Hematopoietic multipotent progenitor cell treated with erythropoietin and hydrocortisone succinate and interleukin-3 and kit ligand, for 6 days (in vitro differentiated cells): ENCODE measurements at regions not wholly inside any gene's neighbourhood (a gene's known extent, or its start where the extent isn't known, plus 50 kb on each side); places are given as distances from the start of the nearest gene placed in this dataset.
A peak's percentile ranks its signal among the peaks of the same experiment; 100 is the strongest.
"Not testable (repeated sequence)": the region's sequence is repeated elsewhere in the genome, so short reads cannot be mapped to it uniquely, and the experiment has no call there.

Experiments used
- DNase-seq: peaks from one replicate; pipeline ENCODE4 v3.0.0-alpha.2; 2015

DNA sequence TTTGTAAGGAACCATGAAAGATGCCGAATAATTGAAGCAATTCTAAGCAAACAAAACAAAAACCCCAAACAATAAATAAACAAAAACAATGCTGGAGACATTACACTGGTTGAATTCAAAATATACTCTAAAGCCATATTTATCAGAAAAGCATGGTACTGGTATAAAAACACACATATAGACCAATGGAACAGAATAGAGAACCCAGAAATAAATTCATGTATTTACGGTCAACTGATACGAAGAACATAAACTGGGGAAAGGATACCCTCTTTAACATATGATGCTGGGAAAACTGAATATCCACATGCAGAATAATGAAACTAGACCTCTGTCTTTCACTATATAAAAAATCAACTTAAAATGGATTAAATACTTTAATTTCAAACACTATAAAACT, 214.3 kb upstream of the PDZRN3 start:
- DNase-seq = no peak

DNA sequence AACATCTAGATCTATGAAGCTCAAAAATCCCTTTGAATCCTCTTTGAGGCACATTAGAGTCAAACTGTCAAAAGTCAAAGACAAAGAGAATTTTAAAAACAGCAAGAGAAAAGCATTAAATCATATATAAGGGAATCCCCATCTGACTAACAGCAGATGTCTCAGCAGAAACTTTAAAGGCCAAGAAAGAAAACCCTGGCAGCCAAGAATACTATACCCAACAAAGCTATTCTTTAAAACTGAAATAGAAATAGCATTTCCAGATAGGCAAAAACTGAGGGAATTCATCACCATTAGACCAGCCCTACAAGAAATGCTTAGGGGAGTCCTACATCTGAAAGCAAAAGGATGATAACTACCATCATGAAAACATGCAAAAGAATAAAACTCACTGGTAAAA, 211.2 kb upstream of the PDZRN3 start:
- no peak for DNase-seq

DNA sequence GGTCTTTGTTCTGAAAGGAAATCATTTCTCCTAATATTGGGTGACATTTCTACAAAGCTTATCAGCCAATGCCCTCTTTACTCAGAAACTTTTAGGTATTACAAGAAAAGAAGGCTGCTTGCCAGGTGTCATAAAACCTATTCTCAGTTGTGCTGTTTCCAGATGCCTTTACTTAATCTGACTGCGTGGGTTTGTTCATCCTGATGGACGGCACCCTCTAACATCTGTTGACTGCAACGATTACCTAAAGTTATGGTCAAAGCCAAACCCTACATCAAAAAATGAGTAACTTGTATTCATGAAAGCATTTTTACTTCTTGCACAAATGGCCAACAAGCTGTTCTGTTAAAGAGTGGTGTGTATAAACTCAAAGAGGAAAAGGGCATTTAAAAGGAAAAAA, 207.7 kb upstream of the PDZRN3 start:
- DNase-seq = no peak

DNA sequence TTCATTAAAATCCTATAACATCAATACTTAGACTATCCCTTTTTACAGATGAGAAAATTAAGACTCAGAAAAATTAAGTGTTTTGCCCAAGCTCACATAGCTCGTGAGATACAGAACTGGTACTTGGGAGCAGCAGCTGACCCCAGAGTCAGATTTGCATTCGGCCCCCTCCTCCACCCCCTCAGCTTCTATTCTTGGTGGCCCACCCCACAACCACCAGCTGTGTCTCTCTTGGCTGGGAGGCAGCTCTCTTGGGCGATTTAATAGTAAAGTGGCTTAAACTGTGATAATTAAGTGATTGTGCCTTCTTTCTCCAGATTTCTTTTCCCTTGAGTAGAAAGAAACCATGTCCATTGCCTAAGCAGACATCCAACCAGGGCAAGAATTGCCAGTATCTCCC, 203.6 kb upstream of the PDZRN3 start:
- DNase-seq = no peak

DNA sequence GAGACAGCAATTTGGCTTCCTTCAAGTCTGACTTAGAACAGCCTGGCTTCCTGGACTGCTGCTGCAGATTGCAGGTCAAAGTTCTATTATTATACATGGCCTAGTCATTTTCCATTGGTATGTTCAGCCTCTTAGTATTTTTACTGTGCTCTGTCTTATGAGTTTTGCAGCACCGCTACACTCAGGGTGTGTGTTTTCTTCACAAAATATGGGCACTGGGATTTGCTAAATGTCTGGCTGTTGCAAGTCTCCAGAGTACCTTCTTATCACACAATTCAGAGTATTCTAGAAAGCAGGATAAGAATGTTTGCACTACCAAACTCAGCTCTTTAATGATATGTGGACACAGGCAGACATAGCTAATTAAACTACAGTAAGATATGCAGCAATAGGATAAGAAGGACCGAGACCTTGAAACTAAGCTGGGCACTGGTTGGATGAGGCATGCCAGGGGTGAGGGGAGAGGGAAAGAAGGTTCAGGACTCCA, 203.0 kb upstream of the PDZRN3 start:
- no peak for DNase-seq

DNA sequence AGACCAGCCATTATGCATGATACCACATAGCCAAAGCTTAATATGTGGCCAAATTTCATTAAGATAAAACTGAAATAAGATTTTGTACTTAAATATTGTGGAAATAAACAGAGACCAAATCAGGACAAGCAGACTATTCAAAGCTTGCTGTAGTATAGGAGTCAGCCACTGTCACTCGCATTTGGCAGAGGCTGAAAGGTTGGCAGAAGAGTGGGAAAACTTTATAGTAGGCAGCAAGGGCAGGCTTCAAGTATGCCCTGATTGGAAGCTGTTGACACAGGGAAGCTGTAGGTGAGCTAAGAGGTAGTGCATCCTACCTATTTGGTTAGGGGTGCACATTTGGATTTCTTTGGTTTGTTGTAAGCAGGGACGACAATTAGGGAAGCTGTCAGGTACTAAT, 202.5 kb upstream of the PDZRN3 start:
- DNase-seq = no peak

DNA sequence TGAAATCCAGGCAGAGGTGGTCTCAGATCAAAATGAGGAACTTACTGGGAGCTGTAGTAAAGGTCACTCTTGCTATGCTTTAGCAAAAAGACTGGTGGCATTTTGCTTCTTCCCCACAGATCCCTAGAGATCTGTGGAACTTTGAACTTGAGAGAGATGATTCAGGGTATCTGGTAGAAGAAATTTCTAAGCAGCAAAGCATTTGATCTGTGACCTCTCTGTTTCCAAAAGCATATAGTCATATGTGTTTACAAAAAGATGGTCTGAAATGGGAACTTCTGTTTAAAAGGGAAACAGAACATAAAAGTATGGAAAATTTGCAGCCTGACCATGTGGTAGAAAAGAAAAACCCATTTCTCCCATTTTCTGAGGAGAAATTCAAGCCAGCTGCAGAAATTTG, 196.2 kb upstream of the PDZRN3 start:
- DNase-seq = not testable (repeated sequence)

DNA sequence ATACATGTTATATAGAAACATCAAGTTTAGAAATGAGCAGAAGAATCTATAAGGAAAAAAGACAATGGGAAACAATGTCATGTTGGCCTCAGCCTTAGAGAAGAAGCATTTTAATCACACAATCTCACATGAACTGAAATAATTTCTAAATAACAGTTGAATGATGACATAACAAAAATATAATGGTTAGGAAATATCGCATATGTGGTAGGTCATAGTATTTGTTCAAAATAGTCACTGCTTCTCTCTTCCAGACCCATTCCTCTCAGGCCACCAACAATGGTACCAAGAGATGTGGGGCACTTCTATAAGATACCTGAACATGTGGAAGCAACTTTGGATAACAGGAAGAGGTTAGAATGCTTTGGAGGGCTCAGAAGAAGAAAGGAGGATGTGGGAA, 195.7 kb upstream of the PDZRN3 start:
- no peak for DNase-seq

DNA sequence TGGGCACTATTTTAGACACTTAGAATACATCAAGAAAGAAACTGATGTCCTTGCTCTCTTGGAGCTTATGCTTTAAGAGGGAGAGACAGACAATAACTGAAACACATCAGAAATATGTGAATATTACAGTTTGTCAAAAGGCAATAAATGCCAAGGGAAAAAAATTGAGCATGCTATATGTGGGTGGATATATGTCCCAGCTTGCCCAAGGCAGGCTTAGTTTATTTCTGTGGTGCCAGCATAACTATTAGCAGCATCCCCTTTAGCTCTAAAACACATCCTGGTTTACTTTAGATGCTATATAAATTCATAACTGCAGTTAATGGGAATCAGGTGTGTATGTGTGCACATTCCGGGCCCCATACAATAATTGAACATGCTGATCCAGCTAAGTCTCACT, 191.2 kb upstream of the PDZRN3 start:
- DNase-seq = no peak

DNA sequence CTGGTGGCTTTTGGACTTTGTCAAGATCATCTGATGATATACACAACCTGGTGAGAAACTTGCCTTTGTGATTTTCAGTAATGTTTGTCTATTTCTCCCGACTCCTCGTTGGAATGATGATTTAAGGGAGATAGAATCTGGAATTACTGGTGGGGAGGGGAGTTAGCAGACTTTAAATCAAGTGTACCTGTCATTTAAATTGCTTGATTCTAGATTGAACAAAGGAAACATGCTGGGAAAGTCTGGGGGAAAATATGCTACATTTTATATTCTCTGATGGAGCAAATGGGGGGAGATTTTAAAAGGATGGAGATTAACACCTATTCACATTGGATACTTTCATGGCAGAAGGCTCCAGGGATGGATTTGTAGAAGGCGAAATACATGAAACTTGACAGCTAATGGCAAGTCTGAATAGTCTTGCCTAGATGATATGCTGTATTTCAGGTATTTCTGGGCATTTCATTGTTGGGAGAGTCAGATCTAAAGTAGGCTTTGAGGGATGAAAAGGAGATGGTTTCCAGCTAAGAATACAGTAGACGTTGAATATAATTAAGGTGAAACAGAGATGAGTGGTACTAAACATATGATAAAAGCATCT, 189.1 kb upstream of the PDZRN3 start:
- DNase-seq = no peak

DNA sequence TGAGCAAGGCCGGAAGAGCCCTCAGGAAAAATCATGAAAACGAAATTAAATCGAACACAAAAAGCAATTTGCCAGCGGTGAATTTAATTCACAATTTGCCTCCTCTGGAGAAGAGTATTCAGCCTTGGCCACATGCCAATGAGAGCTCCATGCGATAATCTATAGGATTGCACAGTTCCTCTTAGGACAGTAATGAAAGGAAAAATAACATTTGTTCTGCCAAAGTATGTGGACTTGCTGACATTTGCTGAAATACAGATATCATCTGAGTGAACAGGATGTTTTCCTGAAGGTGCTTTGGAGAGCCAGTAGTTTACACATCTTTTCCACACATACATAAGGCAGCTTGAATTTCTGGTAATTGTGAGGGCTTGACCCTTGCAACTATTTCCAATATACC, 188.6 kb upstream of the PDZRN3 start:
- peak; percentile 1 for DNase-seq

DNA sequence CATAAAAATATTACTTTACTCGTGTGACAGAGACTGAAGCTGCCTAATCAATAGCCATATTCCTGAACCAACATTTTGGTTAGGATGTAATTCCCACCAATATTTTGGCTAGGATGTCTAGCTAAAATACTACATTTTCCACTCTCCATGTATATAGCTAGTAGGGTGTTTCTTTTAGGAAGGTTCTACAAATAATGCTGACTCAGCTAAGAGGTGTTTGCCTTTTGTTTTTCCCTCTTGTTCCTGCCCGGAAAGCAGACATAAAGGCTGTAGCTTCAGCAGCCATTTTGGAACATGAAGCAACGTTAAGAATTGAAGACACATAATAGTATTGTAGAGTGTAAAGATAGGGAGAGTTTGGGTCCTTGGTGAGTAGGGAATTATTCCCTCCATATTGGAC, 187.3 kb upstream of the PDZRN3 start:
- DNase-seq = no peak

DNA sequence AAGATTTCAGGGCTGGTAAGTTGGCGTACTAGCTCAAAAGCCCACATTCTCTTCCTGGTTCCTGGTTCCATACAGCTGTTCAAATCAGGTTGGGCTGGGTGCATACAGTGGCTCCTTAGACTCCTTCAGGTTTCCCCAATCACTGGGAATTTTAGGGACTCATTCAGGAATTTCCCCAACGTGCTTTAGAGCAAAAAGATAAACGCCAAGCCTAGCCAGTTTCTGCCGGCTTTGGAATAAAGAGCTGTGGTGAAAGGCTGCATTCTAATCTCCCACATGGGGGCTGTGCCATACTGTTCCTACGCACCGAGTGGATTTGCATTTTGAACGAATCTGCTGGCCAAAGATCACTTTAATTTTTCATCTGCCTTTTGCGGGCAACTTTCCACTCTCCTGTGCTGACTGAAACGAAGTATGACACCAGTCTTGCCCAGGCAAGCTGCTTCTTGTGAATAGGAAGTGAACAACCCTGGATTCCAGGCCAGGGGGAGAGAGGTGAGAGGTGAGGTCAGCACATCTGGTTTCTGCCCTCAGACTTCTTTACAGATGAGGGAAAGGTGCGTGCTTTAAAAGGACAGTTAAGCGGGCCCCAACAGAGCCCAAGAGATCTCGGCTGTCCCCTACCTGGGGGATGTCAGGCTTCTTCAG, 184.2 kb upstream of the PDZRN3 start:
- DNase-seq = no peak

DNA sequence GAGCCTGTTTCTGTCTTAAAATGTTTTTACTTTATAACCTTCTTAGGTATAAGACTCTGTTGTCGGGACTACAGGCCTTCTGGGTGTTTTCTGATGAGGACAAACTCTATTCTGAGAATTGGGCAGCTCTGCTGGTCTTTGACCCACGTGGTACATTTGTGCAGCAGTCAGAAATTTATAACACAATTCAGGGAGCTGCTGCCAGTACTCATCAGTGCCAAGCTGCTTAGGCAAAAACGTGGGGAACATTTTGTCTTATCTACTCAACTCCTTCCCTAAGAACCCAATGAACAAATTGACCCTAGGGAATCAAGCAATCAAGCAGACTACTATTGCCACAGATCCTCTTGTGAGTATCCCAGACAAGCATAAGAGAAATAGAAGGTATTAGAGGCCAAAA, 180.7 kb upstream of the PDZRN3 start:
- no peak for DNase-seq

DNA sequence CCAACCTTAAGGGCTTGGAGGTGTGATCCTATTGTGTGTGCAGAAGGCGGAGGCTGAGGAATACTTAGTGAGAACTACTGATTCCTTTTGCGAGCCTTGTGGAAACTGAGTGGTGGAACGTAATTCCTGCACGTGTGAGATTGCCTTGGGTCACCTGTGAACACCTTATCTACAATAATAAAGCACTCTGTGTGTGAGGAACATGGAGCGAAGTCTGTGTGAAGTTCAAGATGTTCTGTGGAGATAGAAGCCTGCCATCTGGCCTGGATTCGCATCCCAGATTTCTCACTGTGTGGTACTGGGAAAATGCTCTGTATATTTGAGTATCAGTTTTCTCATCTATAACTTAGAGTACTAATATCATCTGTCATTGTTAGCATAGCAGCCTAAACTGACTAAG, 179.5 kb upstream of the PDZRN3 start:
- no peak for DNase-seq

DNA sequence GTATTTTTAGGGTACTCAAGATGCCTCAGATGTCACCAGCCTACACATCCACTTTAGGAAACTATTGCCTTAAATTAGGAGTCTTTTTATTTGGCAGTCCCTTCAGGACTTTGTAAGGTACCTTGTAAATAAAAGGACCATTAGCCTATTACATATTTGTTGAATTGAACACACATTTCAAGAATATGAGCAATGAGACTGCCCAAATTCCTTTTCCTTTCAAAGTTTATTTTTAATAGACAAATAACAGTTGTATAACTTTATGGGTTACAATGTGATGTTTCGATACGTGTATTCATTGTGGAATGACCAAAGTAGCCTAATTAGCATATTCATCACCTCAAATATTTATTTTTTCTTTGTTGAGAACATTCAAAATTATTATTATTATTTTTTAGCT, 176.7 kb upstream of the PDZRN3 start:
- DNase-seq = no peak

DNA sequence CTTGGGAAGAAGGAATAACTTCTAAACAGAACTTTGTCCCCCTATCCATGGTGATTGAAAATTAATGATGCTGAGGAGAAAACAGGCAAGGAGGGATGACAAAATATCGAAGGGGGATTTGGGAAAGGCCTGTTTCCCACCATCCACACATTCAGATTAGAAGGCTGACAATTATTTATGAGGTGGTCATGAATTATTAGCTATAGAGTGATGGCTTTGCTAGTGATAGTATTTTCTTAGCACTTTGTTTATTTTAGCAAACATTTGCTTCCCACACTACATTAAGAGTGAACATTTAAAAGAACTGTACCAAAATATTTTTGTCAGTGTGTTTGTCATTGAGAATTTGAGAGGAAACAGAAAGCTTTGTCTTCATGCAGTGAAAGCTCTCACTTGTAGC, 172.6 kb upstream of the PDZRN3 start:
- no peak for DNase-seq

DNA sequence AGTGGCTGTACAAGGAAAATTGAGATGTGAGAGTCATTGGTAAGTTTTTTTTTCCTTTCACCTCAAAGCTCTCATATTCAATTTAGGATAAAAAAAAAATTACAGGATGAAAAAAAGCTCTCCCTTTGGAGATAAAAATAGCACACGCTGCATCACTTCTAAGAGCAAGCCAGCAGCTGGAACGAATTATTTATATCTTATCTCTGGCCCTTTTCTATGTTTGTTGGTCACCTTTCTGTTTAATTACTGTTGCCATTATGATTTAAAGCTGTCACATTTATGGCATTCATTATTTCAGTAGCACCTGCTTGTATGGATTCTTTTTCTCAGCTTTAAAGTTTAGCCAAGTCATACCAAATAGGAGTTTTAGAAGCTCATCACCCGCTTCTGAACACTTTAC, 171.6 kb upstream of the PDZRN3 start:
- DNase-seq = no peak

DNA sequence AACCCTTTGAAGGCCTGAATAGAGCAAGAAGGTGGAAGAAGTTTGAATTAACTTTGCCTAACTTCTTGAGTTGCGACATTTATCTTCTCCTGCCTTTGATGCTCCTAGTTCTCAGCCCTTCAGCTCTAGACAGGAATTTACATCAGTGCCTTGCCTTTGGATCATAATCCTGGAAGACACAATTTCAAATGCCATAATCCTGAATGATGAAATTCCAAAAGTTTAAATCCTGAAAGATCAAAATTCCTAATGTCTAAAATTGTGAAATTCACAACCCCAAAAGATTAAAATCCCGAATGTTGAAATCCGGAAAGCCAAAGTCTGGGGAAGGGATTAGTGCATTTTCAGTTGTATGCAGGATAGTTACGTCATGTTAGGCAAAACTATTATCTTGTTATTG, 166.6 kb upstream of the PDZRN3 start:
- no peak for DNase-seq

DNA sequence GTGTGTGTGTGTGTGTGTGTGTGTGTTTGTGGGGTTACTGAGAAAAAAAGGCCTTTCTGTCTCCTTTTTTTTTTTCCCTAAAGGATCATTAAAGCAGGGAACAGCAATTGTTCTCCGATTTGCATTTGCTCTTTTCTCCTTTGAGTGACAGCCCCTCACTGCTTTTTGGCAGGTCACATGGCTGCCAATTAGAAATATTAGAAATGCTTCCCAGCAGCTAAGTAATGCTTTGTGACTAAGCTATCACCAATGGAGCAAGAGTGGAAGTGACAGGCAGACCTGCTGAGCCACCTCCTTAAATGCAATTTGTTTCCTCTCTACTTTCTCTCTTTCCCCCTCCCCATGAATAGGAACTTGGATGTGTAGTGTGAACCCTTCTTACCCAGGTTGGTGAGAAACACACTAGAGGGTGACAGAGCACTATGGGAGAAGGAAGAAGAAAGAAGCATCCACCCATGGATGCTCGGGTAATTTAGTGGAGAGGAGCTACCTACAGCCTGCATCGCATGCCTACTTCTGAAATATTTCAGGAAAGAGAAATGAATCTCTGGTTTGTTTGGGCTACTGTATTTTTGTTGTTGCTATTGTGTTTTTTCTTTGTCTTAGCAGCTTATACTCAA, 165.2 kb upstream of the PDZRN3 start:
- DNase-seq = no peak

DNA sequence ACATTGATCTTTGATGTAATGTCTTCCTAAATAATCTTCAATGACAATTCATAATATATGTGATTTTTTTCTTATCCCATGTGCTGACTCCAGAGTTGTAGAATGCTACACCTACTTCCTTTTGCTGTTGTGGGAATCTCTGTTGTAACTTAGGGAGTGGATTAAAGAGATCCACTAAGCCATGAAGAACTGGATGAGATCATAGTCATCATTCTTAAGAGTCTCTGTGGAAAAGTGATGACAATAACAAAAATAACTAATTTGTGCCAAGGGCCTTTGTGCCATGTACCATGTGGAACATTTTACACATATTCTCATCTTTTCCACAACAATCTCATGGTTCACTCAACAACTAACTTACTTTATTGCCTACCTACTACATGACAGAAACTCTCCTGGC, 162.9 kb upstream of the PDZRN3 start:
- no peak for DNase-seq

DNA sequence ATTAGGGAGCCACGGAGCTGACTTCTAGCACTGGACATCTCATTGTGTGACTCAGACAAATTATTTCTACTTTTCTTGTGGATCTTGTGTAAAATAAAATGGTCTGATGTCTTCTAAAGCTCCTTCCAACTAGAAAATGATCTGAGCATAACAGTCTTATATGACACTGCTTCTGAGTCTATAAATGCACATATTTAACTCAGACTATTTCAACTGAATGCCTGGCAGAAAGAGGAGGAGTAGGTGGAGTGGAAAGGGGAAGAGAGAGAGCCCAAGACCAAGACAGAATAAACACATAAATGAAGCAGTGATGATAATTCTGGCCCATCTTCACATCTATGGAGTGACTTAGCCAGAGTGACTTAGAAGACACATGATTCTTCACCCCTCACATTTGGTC, 162.3 kb upstream of the PDZRN3 start:
- no peak for DNase-seq

DNA sequence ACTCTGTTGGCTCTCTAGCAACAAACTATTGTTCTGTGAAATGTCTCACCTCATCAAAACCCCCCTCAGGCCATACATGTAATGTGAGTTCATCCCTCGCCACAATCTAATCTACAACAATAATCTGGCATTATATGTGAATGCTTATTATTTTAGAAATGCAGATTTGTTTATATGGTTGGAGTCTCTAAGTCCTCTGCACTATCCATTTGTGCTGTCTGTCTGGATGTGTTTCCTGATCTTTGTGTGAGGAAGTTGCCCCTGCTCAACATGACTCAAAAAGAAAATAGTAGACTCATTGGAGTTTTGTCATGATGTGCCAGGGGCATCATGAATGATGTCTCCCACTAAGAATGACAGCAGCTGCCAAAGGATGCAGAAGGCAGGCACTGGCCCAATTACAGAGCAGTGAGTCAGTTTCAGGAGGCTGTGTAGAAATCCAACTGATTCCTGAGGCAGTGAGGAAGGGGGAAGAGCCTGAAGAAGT, 161.6 kb upstream of the PDZRN3 start:
- DNase-seq = no peak

DNA sequence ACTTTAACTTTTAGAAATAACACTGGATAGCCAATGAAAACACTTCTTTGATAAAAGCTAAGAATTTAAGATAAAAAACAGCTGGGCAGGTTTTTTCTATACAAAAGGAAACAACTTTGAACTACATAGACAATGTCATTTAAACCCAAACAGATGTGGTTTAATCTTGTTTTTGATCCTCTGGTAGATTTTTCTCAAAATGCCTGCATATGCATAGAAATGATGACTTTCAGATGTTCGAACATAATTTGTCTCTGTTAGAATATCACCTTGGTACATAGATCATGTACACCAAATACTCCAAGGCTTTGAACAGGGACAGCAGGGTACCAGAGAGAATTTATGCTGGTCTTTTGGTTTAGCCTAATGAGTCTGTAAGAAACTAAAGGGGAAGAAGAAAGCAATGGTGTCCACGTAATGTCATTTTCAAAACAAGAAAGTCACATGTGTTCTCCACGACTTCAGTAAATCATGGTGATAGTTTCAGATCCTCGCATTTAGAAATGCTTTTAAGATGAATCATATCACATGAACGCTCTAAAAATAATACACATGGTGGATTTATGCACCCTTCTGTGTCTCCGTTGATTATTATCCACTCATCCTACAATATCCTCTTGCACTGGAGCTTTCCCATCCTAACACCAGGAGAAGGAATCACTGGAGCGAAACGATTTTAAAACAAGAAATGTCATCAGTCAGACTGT, 160.1 kb upstream of the PDZRN3 start:
- no peak for DNase-seq
